H1 (cell line): ENCODE measurements at regions not wholly inside any gene's neighbourhood (a gene's known extent, or its start where the extent isn't known, plus 50 kb on each side); places are given as distances from the start of the nearest gene placed in this dataset.

ENCODE experiments used
- CTCF ChIA-PET: fragments of 300-600 bp; sonication (Branson Sonifier 250); formaldehyde crosslinking; loops from one replicate; lab custom pipeline; 2021; ENCODE audit not compliant: partially characterized antibody; lab: Charles Lee
- POLR2A ChIA-PET: fragments of 300-600 bp; sonication (Branson Sonifier 250); formaldehyde crosslinking; loops from one replicate; lab custom pipeline; 2021; ENCODE audit warnings: inconsistent platforms; ENCODE audit not compliant: partially characterized antibody; lab: Charles Lee
- DNase-seq, 2 experiments: peaks; one replicate each; pipeline versions ENCODE4 v3.0.0 to v3.0.0-alpha.2; 2010 to 2022; ENCODE audit warnings: low spot score in 2 of 2, low read depth in 1 of 2, mixed read lengths in 1 of 2
- FAIRE-seq: peaks from 2 replicates; lab custom pipeline; 2011; peaks lifted over from hg19 to GRCh38; lab: Jason Lieb, UNC
- H2AFZ ChIP-seq: 2 replicates; pipeline ENCODE4 v1.8.1; 2012; ENCODE audit warnings: low read length, inconsistent platforms
- H2AK5ac ChIP-seq: 2 replicates; pipeline ENCODE4 v1.6.1; 2013; ENCODE audit warnings: low read depth, low read length
- H2BK120ac ChIP-seq: replicated peaks from 2 replicates; pipeline ENCODE3; 2013; ENCODE audit warnings: low read depth, low read length, inconsistent platforms
- H2BK12ac ChIP-seq: 2 replicates; pipeline ENCODE4 v1.6.1; 2013; ENCODE audit warnings: low read depth, low read length
- H2BK15ac ChIP-seq: 2 replicates; pipeline ENCODE4 v1.6.1; 2013; ENCODE audit warnings: low read length
- H2BK20ac ChIP-seq: 2 replicates; pipeline ENCODE4 v1.6.1; 2013; ENCODE audit warnings: low read length
- H2BK5ac ChIP-seq: 2 replicates; pipeline ENCODE4 v1.6.1; 2013; ENCODE audit warnings: low read depth, low read length
- H3K14ac ChIP-seq: 2 replicates; pipeline ENCODE4 v1.6.1; 2013; ENCODE audit warnings: inconsistent platforms; ENCODE audit not compliant: insufficient read length
- H3K18ac ChIP-seq: 2 replicates; pipeline ENCODE4 v1.6.1; 2013; ENCODE audit warnings: low read length; ENCODE audit errors: extremely low read depth
- H3K23ac ChIP-seq: 2 replicates; pipeline ENCODE4 v1.6.1; 2013; ENCODE audit warnings: inconsistent platforms; ENCODE audit not compliant: insufficient read length
- H3K23me2 ChIP-seq: 2 replicates; pipeline ENCODE4 v1.6.1; 2013; ENCODE audit warnings: low read depth, low read length
- H3K27ac ChIP-seq: 2 replicates; pipeline ENCODE4 v1.6.1; 2011; ENCODE audit warnings: low read depth, low read length, inconsistent platforms
- H3K27me3 ChIP-seq, 4 experiments: replicated peaks in 1 of 4; 1 replicate in 1 of 4; 2 replicates in 3 of 4; pipeline versions ENCODE4 v1.6.1 to v1.8.1; 2011 to 2013; ENCODE audit warnings: low read length in 3 of 4, mild to moderate bottlenecking in 3 of 4, inconsistent platforms in 2 of 4, mixed read lengths in 2 of 4, moderate library complexity in 1 of 4; ENCODE audit not compliant: control insufficient read depth in 3 of 4, insufficient read depth in 3 of 4; ENCODE audit errors: extremely low read depth in 1 of 4
- H3K36me3 ChIP-seq, 4 experiments: 2 replicates each; pipeline versions ENCODE4 v1.6.1 to v1.8.1; 2011 to 2013; ENCODE audit warnings: mild to moderate bottlenecking in 4 of 4, low read length in 3 of 4, moderate library complexity in 2 of 4, control low read depth in 1 of 4, inconsistent platforms in 1 of 4; ENCODE audit not compliant: insufficient read depth in 4 of 4, control insufficient read depth in 2 of 4
- H3K4ac ChIP-seq: replicated peaks from 2 replicates; pipeline ENCODE3; 2013; ENCODE audit warnings: low read length, low read depth, mixed read lengths, inconsistent platforms; ENCODE audit not compliant: insufficient read length
- H3K4me1 ChIP-seq, 4 experiments: replicated peaks in 1 of 4; 1 replicate in 1 of 4; 2 replicates in 3 of 4; pipeline versions ENCODE4 v1.6.1 to v1.8.1; 2011 to 2013; ENCODE audit warnings: low read length in 3 of 4, inconsistent platforms in 2 of 4, mixed read lengths in 1 of 4; ENCODE audit not compliant: insufficient read depth in 4 of 4, control insufficient read depth in 3 of 4
- H3K4me2 ChIP-seq, 2 experiments: 2 replicates each; pipeline versions ENCODE4 v1.6.1 to v1.8.1; 2011 to 2013; ENCODE audit warnings: low read depth in 2 of 2, low read length in 2 of 2, control low read depth in 1 of 2, inconsistent platforms in 1 of 2, mild to moderate bottlenecking in 1 of 2; ENCODE audit not compliant: insufficient read depth in 1 of 2
- H3K4me3 ChIP-seq, 4 experiments: fragments of 200-600, 300-600 bp in 1 of 4; sonication (generic), shearing (Covaris generic), sonication (Bioruptor Twin) in 1 of 4; 2 replicates each; pipeline versions ENCODE4 v1.5.1 to v1.8.1; 2011 to 2016; ENCODE audit warnings: low read length in 4 of 4, low read depth in 3 of 4, control low read depth in 2 of 4, inconsistent platforms in 2 of 4, mild to moderate bottlenecking in 2 of 4, mixed read lengths in 1 of 4, moderate library complexity in 1 of 4; ENCODE audit not compliant: insufficient read depth in 2 of 4; ENCODE audit errors: extremely low read depth in 1 of 4
- H3K56ac ChIP-seq: replicated peaks from 2 replicates; pipeline ENCODE3; 2013; ENCODE audit warnings: low read depth, mild to moderate bottlenecking, mixed read lengths, low read length, inconsistent platforms; ENCODE audit not compliant: insufficient read length
- H3K79me1 ChIP-seq: 2 replicates; pipeline ENCODE4 v1.6.1; 2013; ENCODE audit warnings: low read depth, low read length, control low read depth
- H3K79me2 ChIP-seq, 2 experiments: 2 replicates each; pipeline versions ENCODE4 v1.6.1 to v1.8.1; 2012 to 2013; ENCODE audit warnings: low read length in 2 of 2, mild to moderate bottlenecking in 2 of 2, inconsistent platforms in 1 of 2; ENCODE audit not compliant: insufficient read depth in 2 of 2, control insufficient read depth in 1 of 2
- H3K9ac ChIP-seq, 4 experiments: replicated peaks in 1 of 4; 1 replicate in 1 of 4; 2 replicates in 3 of 4; pipeline versions ENCODE4 v1.6.1 to v1.8.1; 2011 to 2013; ENCODE audit warnings: low read depth in 3 of 4, low read length in 3 of 4, control low read depth in 2 of 4, mild to moderate bottlenecking in 2 of 4, moderate library complexity in 2 of 4, inconsistent platforms in 1 of 4; ENCODE audit errors: extremely low read depth in 1 of 4
- H3K9me3 ChIP-seq, 2 experiments: 2 replicates each; pipeline versions ENCODE4 v1.6.1 to v1.8.1; 2012 to 2013; ENCODE audit warnings: mild to moderate bottlenecking in 2 of 2, moderate library complexity in 2 of 2, control low read depth in 1 of 2, inconsistent platforms in 1 of 2, low read depth in 1 of 2, low read length in 1 of 2, mixed read lengths in 1 of 2; ENCODE audit not compliant: insufficient read depth in 2 of 2
- H4K20me1 ChIP-seq, 2 experiments: replicated peaks in 1 of 2; 2 replicates each; pipeline versions ENCODE3 to v1.8.1; 2011 to 2013; ENCODE audit warnings: inconsistent platforms in 2 of 2, low read length in 2 of 2, mild to moderate bottlenecking in 1 of 2; ENCODE audit not compliant: insufficient read depth in 2 of 2, control insufficient read depth in 1 of 2
- H4K5ac ChIP-seq: 2 replicates; pipeline ENCODE4 v1.6.1; 2013; ENCODE audit warnings: low read length, low read depth, mixed read lengths, inconsistent platforms; ENCODE audit not compliant: insufficient read length
- H4K8ac ChIP-seq: 2 replicates; pipeline ENCODE4 v1.8.0; 2013; ENCODE audit warnings: mild to moderate bottlenecking, moderate library complexity, low read length, inconsistent platforms; ENCODE audit not compliant: insufficient read depth; ENCODE audit errors: extremely low read depth
- H4K91ac ChIP-seq: replicated peaks from 2 replicates; pipeline ENCODE3; 2013; ENCODE audit warnings: low read length, mixed read lengths, inconsistent platforms; ENCODE audit not compliant: insufficient read length
- CBX5 ChIP-seq: fragments of 300-800, 300-1000 bp; sonication (generic); IDR thresholded peaks from 2 replicates; pipeline ENCODE4 v1.7.1; 2016; ENCODE audit warnings: antibody characterized with exemption, low read length, low read depth
- CBX8 ChIP-seq: fragments of 300-800, 300-1000 bp; sonication (generic); IDR thresholded peaks from 2 replicates; pipeline ENCODE4 v1.7.1; 2016; ENCODE audit warnings: low read depth, low read length, borderline replicate concordance
- CHD1 ChIP-seq: IDR thresholded peaks from 2 replicates; pipeline ENCODE4 v1.6.1; 2012; ENCODE audit warnings: low read depth, low read length, improper control_type of control experiment
- CHD2 ChIP-seq: IDR thresholded peaks from 2 replicates; pipeline ENCODE4 v1.6.1; 2012; ENCODE audit warnings: low read length, improper control_type of control experiment
- FOSL1 ChIP-seq: IDR thresholded peaks from 2 replicates; pipeline ENCODE4 v1.6.1; 2011; ENCODE audit warnings: mild to moderate bottlenecking, low read depth, low read length, moderate library complexity; ENCODE audit not compliant: insufficient read depth
- KDM4A ChIP-seq: IDR thresholded peaks from one replicate; pipeline ENCODE4 v1.7.1; 2012; ENCODE audit warnings: low read depth, mild to moderate bottlenecking, moderate library complexity, low read length, inconsistent platforms; ENCODE audit not compliant: severe bottlenecking
- SAP30 ChIP-seq: fragments of 300-600 bp; sonication (generic); IDR thresholded peaks from 2 replicates; pipeline ENCODE4 v1.7.1; 2012; ENCODE audit warnings: low read length, moderate library complexity, mild to moderate bottlenecking, inconsistent platforms; ENCODE audit not compliant: insufficient read depth, insufficient replicate concordance
- SRF ChIP-seq: IDR thresholded peaks from 2 replicates; pipeline ENCODE4 v1.6.1; 2011; ENCODE audit warnings: mild to moderate bottlenecking, low read depth, low read length, moderate library complexity
- TEAD4 ChIP-seq: IDR thresholded peaks from 2 replicates; pipeline ENCODE4 v1.6.1; 2012; ENCODE audit warnings: low read depth, low read length, inconsistent platforms, mixed read lengths
- USF2 ChIP-seq: IDR thresholded peaks from 2 replicates; pipeline ENCODE4 v1.6.1; 2011; ENCODE audit warnings: low read length, improper control_type of control experiment
- WGBS, 2 experiments: shearing (Covaris generic) in 1 of 2; methylation state at CpG; one replicate each; pipeline versions ENCODE4 v1.1.6 to v1.1.7; 2013 to 2015; ENCODE audit warnings: low lambda C conversion rate in 2 of 2, mixed read lengths in 2 of 2, inconsistent platforms in 1 of 2, low coverage in 1 of 2, missing lambda C conversion rate in 1 of 2; ENCODE audit not compliant: insufficient replicate concordance in 2 of 2, insufficient coverage in 1 of 2, insufficient read length in 1 of 2; ENCODE audit errors: extremely low coverage in 1 of 2, missing lambda C conversion rate in 1 of 2; 5-methylcytosine and 5-hydroxymethylcytosine counted together

GRCh38 chr4:112966701-112967488, 82.6 kb upstream of the ANK2 start:
- no peak overlapping the region for H3K4me2 ChIP-seq
- no peak overlapping the region for H3K14ac ChIP-seq
- TF ChIP-seq TEAD4 (no peak), FOSL1 (no peak), CBX8 (no peak), CHD2 (no peak), KDM4A (no peak), CBX5 (no peak), SAP30 (no peak), SRF (no peak), CHD1 (no peak), USF2 (no peak)

More at GRCh38 chr4:112966701-112967488, 82.6 kb upstream of the ANK2 start:
- no peaks in the 10 kb centered on the region for H3K79me2 ChIP-seq
- H3K56ac ChIP-seq = no peak overlapping the region
- no peak overlapping the region for H3K9ac ChIP-seq
- H3K9me3 ChIP-seq = 0 out of 4 replicates have a peak, but pooled peaks cover 0 to 2% of the 10 kb centered on the region in 2 experiments
- H3K4me1 ChIP-seq = no peaks in the 10 kb centered on the region
- no peak overlapping the region for H2BK120ac ChIP-seq
- 96% methylated on average over 5 of the region's 5 CpGs; no CpG with 5 or more reads in 1 of the 2 experiments for WGBS, 2 experiments
- ChIA-PET POLR2A (no interaction called here), CTCF (interaction anchor here (1.0 to 1.4 kb wide), 3 partner anchors 15 to 93 kb away, joined by 3 to 6 read pairs (median 4); no protein-coding TSS in a partner anchor)
- H2BK15ac ChIP-seq = no peak overlapping the region
- no peak overlapping the region for H3K27ac ChIP-seq
- no peaks in the 10 kb centered on the region for H3K79me1 ChIP-seq
- H3K18ac ChIP-seq = no peak overlapping the region
- H2AK5ac ChIP-seq = no peak overlapping the region
- H3K23ac ChIP-seq = no peak overlapping the region
- no peak for DNase-seq
- H4K20me1 ChIP-seq = no peaks in the 10 kb centered on the region
- no peak overlapping the region for H4K91ac ChIP-seq
- H2BK12ac ChIP-seq = no peak overlapping the region
- no peak overlapping the region for H2BK20ac ChIP-seq
- no peak overlapping the region for H2AFZ ChIP-seq
- FAIRE-seq = no peak
- no peaks in the 10 kb centered on the region for H3K36me3 ChIP-seq
- no peak overlapping the region for H2BK5ac ChIP-seq
- no peak overlapping the region for H4K8ac ChIP-seq
- no peaks in the 10 kb centered on the region for H3K23me2 ChIP-seq
- H3K4me3 ChIP-seq = no peak overlapping the region
- H4K5ac ChIP-seq = no peak overlapping the region
- H3K27me3 ChIP-seq = no peaks in the 10 kb centered on the region
- no peak overlapping the region for H3K4ac ChIP-seq
